IPS DF 4.7 (cell line): ENCODE measurements at regions not wholly inside any gene's neighbourhood (a gene's known extent, or its start where the extent isn't known, plus 50 kb on each side); places are given as distances from the start of the nearest gene placed in this dataset.
A peak's percentile ranks its signal among the peaks of the same experiment; 100 is the strongest.

Experiments used
- DNase-seq: peaks from one replicate; pipeline ENCODE4 v3.0.0-alpha.2; 2013; ENCODE audit warnings: low spot score; ENCODE audit errors: extremely low read depth

GRCh38 chr13:72004784-72005374 is 137.9 kb upstream of the DACH1 start:
- no peak for DNase-seq

GRCh38 chr13:72004246-72004645 is 137.2 kb upstream of the DACH1 start:
- no peak for DNase-seq

GRCh38 chr13:71998223-71998622 is 131.2 kb upstream of the DACH1 start:
- no peak for DNase-seq

GRCh38 chr13:71979616-71980015 is 112.6 kb upstream of the DACH1 start:
- no peak for DNase-seq

GRCh38 chr13:71977028-71977427 is 110.0 kb upstream of the DACH1 start:
- DNase-seq = no peak

- peak; percentile 38 for DNase-seq
These were observed 101.0 kb upstream of the DACH1 start for GRCh38 chr13:71967990-71968389.

- DNase-seq = no peak
These were observed 97.6 kb upstream of the DACH1 start for GRCh38 chr13:71964491-71965100.

- no peak for DNase-seq
These were observed 95.7 kb upstream of the DACH1 start for GRCh38 chr13:71962735-71963134.

- DNase-seq = no peak
These were observed 95.1 kb upstream of the DACH1 start for GRCh38 chr13:71962126-71962525.

GRCh38 chr13:71949441-71949840 is 82.4 kb upstream of the DACH1 start:
- DNase-seq = no peak

GRCh38 chr13:71939186-71939585 is 72.2 kb upstream of the DACH1 start:
- no peak for DNase-seq

- no peak for DNase-seq
These were observed 68.3 kb upstream of the DACH1 start for GRCh38 chr13:71935166-71935840.

GRCh38 chr13:71924931-71925330 is 57.9 kb upstream of the DACH1 start:
- no peak for DNase-seq

- no peak for DNase-seq
These were observed 55.2 kb upstream of the DACH1 start for GRCh38 chr13:71922194-71922593.
